GM19240 (cell line): ENCODE measurements at regions not wholly inside any gene's neighbourhood (a gene's known extent, or its start where the extent isn't known, plus 50 kb on each side); places are given as distances from the start of the nearest gene placed in this dataset.
"Not testable (repeated sequence)": the region's sequence is repeated elsewhere in the genome, so short reads cannot be mapped to it uniquely, and the experiment has no call there.

Experiments
- DNase-seq: peaks from one replicate; pipeline ENCODE4 v3.0.0; 2011; ENCODE audit warnings: low spot score; ENCODE audit not compliant: insufficient read length

DNA sequence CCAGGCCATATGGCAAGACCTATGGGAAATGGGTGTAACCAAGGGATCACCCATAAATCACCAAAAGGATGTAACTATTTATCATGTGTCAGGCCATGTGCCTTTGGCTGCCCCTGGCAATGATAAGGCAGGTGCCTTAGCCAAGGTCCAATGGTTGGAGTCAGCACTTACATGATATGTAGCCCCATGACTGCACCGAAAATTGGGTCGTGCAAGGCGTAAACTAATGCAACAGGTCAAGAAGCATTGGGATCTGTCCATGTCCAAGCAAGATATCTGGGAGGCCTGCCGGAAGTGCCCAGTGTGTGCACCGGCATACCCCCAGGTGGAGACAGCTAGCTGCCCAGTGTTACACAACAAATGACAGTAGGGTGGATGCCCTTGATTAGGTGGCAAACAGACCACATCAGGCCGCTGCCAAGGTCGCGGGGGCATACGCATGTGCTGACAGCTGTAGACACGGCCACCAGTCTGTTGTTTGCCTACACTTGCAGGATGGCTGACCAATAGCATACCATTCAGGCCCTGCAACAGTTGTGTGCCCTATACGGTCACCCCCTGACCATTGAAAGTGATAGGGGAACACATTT is 698.2 kb upstream of the AGA start:
- DNase-seq: no peak

DNA sequence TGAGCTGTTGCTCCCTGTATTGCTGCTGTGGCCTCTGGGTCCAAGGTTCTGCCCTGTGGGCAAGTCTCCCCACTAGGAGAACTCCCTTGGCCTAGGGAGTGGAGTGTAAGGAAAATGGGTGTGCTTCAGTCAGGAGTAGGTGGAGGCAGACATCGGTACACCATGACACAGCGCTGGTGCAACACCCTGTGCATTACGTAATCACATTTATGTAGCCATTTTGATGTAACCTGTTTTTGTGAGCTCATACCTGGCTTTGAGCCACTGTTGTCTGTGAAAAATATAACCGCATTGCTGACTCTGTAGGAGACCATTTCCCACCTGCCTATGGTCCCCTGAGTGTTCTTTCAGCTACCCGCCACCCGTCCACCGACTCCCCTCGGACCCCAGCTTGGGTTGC is 700.5 kb upstream of the AGA start:
- DNase-seq: no peak

DNA sequence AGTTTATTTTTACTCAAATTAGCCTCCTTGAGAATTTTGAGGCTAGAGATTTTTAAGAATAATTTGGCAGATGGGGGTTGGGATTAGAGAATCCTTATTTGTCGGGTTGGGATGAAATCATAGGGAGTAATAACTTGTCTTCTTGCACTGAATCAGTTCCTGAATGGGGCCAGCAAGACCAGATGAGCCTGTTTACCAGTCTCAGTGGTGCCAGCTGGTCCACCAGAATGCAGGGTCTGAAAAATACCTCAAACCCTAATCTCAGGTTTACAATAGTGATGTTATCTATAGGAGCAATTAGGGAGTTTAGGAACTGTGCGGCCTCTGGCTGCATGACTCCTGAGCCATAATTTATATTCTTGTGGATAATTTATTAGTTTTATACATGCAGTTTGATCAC is 705.9 kb upstream of the AGA start:
- no peak for DNase-seq

DNA sequence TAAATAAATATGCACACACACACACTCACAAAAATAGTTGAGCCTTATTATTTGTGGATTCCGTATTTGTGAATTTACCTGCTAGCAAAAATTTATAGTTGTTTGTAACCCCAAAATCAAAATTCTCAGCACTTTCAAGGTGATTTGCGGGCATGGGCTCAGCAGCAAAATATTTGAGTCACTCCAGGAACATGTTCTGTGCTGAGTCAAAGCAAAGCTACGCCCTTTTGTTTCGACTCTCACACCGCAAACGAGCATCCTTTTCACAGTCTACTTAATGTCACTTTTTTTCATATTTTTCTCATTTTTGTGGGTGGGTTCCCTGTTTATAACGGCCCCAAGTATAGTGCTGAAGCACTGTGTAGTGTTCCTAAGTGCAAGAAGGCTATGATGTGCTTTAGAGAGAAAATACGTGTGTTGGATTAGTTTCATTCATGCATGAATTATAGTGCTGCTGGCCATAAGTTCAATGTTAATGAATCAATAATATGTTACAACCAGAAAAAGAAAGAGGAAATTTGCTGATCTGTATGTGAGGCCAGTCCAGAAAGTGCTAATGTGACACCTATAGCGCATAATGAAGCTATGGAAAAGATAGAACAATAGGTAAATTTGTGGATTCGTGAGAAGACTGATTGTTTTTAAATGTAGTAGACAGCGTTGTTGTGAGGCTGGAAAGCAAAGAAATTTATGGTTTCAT is 723.2 kb upstream of the AGA start:
- DNase-seq: no peak

DNA sequence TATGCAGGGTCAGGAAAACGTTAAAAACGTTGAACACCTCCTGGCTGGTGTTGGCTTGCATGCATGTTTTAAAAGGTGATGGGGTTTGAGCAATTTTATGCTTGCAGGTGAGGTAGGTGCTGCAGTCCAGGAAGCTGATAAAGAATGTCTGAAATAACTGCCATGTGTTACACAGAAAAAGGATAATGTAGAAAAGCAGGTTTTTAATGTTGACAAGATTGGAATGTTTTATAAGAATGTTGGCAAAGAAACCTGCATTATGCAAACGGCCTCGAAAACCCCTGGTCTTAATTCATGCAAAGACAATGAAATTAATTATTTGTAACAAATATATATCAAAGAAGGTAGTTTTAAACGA is 723.7 kb upstream of the AGA start:
- no peak for DNase-seq

DNA sequence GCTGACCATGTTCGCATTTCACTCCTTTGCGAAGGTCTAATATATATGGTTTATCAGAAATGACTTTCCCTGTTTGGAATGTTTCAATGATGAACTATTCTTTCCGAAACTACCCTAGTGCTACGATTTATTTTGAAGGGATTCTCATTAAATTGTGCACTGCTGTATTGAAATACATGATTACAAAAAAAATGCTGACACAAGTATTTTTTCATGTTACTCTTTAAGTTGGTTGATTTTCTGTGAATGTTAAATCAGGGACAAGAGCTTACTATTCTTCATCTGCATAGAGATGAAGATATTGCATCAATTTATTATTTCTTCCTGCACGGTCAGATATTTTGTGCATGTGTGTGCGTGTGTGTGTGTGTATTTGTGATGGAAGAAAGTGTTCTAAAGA is 731.5 kb upstream of the AGA start:
- no peak for DNase-seq

DNA sequence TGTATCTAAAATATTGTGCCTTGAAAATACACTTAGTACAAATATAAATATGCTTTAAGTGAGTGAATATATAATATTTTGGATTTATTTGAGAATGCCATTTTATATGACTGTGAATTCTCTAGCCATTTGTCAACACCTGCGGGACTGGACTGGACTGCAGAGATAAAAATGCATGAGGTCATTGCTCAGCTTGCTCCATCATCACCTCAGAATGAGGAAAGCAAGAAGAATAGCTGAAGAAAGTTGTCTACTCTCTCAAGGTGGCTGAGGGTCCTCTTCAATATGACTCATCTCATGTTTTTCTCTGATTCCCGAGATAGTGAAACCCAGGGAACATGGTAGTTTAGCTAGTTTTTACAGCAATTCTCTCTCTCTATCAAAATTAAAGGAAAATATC is 732.5 kb upstream of the AGA start:
- DNase-seq: no peak

DNA sequence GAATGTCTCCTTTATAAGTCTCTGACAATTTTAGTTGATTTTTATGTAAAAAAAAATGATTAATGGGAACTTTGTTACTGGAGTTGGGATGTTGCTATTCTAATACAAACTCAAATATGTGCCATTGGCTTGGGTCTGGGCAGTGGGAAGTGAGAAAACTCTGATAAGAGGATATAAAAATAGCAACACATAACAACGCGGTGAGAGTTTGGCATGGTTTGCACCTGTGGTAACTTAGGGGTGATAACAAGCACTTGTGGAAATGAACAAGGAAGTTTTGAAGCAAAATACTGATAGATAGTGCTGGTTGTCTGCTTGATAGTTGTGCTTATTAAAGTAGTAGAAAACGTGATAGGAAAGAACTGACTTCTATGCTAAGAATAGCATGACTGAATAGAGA is 743.3 kb upstream of the AGA start:
- no peak for DNase-seq

DNA sequence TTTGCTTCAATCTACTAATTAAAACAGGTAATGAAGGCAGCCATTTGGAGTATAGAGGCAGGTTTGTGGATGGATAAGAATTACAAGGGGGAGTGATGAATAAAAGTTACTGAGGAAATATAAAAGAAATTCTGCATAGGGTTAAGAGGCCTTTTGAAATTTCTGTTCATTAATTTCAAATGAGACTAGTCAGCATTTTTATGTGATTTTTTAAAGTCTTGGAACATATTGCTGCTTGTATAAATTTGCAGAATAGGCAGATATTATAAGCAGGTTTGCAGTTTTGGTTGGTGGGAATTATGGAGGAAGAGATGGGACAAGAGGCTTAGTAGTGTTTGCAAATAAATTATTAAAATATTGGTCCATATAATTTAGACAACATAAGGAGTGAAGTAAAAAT is 750.4 kb upstream of the AGA start:
- no peak for DNase-seq

DNA sequence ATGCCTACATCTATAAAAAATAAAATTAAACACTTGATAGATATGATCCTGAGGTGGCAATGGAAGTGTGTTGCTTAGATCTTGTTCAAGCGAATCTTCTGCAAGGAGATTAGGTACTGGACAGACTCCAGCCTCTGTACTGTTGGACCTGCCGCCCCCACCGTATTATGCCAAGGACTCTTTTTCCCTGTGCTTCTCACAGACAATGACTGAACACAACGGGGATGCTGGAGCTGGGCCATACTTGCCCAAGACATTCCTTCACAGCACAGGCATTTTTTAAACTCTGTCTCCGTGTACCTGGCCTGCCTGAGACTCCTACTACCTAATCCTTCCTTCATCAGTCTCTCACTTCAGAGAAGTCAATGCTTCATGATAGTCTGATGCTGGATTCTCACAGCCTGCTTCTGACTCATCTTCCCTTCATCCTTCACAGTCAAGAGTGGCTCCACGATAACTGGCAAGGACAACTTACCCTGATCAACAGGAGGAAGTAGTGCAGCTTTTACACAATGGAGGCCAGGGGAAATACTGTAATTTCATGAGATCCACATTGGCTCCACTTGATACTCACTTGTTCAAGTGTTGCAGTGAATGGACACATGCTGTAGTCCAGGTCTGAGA is 754.6 kb upstream of the AGA start:
- DNase-seq: no peak

DNA sequence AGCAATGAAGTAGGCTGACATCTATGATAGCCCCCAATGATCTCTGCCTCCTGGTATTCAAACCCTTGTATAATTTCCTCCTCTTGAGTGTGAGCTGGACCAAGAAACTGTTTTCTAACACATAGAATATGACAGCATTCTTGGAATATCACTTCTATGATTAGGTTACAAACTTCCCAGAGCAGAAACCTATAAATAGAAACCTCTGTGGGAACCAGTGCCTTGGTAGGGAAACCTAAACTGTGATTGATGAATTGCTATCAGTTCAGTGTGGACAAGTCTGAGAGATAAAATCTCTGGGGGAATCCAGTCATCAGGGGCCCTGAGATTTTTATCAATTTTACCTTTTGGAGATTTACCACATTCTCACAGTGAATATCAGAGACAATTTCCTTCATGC is 756.5 kb upstream of the AGA start:
- DNase-seq: no peak

DNA sequence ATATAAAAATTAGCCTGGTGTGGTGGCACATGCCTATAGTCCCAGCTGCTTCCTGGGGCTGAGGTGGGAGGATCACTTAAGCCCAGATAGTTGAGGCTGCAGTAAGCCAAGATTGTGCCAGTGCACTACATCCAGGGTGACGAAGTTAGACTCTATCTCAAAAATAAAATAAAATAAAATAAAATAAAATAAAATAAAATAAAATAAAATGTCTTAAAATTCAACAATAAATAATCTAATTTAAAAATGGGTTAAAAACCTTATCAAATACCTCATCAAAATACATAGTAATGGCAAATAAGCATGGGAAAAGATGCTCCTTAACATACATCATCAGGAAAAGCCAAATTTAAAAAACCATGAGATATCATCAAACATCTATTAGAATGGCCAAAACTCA is 760.2 kb upstream of the AGA start:
- no peak for DNase-seq

DNA sequence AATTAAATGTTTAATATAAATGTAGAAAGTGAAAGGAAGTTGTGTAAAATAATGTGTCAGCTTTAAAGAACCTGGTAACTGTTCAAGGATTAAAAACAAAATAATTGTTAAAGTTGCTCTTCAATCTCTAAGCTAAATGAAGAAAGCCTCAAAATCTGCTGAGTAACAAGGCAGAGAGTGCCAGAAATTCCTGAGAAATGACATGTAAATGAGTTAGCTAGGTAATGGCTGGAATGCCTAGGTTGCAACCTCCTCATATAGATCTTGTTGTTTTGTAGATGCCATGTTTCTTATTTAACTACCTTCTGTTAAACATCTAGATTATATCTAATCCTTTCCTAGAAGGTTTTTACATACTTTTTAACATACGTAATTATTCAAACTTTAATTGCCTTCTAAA is 763.6 kb upstream of the AGA start:
- no peak for DNase-seq

DNA sequence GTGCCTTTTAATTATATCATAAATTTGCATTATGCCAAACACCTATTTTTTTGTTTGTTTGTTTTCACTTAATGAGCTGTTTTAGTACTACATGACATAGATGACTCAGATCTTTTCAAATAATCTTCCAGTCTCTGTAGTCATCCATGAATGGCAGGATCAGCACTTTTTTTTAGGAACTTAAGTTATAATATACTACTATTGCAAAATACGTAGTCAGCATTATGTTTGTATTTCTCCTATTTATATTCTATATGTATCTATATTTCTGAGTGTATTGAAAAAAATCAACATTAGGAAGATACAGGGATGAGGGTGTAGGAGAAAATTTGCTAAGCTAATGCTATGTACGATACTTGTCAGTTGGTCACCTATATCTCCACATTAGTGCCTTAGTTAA is 773.1 kb upstream of the AGA start:
- DNase-seq: no peak

DNA sequence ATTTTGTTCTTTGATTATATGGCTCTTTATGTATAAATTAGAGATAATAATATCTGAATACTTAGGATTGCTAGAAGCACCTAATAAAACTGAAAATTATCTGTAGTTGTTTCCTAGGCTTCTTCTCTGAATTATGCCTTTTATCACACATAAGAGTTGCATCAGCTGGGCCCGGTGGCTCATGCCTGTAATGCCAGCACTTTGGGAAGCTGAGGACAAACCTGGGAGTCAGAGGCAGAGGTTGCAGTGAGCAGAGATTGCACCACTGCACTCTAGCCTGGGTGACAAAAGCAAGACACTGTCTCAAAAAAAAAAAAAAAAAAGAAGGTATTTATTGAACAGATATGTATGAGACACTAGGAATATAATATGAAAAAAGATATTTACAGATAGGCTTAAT is 773.5 kb upstream of the AGA start:
- no peak for DNase-seq

DNA sequence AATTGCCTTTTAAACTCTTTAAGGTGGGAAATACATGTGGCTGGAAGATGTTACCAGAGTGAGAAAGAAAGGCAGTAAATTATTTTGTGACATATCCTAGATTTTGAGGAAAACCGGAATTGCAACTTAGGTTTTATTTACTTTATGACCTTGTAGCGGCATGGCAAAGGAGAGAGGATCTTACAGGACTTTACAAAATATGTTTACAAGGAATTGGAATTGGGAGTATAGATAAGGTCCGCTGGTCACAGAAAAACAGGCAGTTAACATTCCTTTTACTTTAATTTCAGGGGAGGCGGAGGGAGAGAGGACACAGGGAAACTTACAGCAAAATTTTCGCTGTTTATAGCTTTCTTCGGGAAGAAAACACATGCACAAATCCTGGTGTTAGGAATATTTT is 784.2 kb upstream of the AGA start:
- not testable (repeated sequence) for DNase-seq

DNA sequence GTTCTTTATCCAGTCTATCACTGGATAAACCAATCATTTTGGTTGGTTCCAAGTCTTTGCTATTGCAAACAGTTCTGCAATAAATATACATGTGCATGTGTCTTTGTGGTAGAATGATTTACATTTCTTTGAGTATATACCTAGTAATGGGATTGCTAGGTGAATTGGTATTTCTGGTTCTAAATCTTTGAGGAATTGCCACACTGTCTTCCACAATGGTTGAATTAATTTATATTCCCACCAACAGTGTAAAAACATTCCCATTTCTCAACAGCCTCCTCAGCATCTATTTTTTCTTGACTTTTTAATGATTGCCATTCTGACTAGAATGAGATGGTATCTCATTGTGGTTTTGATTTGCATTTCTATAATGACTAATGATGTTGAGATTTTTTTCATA is 791.7 kb upstream of the AGA start:
- no peak for DNase-seq

DNA sequence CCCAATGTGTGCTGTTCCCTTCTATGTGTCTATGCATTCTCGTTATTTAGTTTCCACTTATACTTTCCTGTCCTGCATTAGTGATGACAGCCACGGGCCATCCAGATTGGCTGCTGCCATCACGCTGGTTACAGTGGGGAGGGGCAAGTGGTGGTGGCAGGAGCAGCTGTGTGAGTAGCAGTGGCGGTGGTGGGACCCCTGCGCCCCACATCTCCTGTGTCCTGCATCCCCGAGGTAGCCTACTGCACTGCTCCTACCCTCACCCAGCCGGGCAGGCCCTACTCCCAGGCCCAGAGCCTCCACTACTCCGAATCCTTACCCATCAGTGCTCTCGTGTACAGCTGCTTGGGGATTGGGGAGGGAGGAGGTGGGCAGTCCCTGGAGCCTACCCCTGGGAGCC is 798.7 kb upstream of the AGA start:
- DNase-seq: no peak

DNA sequence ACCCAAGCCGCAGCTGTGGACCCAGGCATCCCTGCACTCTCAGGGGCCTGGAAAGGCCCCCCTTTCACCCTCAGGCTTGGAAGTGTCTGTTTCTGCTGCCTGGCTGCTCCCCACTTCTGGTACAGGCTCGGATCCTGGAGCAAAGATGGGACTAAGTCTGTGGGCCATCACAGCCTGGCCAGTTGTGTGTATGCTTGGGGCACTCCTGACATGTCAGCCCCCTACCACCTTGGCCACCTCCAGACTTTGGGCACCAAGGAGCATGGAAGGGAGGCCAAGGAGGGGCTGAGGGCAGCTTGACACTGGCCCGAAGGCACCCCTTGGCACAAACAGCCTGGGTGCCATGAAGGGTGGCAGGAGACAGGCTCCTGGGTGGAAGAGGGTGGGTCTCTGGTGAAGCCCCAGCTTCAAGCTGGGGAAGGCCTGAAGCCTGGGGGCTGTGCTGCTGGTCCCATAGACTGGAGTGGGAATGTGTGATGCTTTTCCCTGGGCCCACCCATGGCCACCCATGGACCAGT is 799.4 kb upstream of the AGA start:
- DNase-seq: no peak

DNA sequence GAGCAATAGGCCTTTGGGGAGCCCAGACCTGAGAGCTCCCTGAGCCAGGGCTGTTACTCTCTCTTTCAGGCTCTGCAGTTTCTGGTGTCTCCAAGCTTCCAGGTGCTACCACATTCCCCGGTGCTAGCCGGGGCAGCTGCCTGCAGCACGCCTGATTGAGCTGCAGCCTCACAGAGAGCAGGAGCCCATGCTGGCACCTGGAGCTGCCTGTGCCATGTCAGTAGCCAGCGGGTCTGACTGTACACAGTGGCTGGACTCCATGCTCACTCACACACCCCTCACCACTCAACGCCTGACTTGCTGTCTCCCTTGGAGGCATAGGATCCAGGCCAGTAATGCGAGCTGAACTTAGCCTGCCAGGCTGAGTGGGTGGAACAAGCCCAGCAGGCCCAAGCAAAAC is 800.4 kb upstream of the AGA start:
- DNase-seq: no peak

DNA sequence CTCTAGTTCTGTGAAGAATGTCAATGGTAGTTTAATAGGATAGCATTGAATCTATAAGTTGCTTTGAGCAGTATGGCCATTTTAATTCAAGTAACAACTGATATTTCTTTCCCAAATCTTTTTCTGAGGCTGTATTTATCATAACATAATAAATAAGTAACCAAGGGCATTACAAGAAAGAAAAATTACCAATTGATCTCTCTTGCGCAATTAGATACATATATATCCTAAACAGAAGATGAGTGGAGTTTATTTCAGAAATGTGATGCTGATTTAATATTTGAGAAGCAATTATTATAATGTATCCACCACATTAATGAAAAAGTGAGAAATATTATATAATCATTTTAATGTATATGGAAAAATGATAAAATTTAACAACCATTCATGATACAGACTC is 802.5 kb upstream of the AGA start:
- no peak for DNase-seq

DNA sequence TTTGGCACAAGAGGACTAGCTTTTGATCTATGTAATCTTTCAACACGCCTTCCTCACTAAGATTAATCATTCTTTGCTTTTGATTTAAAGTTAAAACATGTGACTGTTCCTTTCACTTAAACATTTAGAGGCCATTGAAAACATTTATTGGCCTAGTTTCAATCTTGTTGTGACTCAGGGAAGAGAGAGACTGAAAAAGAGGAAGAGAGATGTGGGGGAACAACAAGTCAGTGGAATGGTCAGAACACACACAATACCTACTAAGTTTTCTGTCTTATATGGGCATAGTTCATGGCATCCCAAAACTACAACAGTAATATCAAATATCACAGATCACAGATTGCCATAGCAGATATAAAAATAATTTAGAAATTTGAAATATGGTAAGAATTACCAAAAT is 812.9 kb upstream of the AGA start:
- no peak for DNase-seq

DNA sequence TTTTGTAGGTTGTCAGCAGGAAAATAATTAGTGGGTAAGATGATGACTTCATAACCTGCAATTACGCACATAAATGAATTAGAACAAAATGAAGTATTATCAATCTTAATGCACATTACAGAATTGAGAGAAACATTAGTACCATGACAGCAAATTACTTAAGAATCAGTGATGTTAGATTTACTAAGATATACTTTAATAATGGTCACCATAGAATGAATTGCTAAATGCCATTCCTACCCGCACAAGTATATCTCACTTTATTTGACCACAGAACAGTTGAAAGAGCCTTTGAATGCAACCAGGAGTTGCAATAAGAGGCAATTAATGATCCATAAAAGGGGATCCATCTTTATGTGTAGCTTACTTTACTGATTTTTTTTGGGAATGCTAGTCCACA is 816.4 kb upstream of the AGA start:
- DNase-seq: no peak
